ENCODE measurements at regions not wholly inside any gene's neighbourhood (a gene's known extent, or its start where the extent isn't known, plus 50 kb on each side); places are given as distances from the start of the nearest gene placed in this dataset.

- TF ChIP-seq POLR2A (IDR thresholded peaks at IDR 0.05; ENCODE audit: low read depth, low read length) (no peak), POLR2AphosphoS5 (IDR thresholded peaks at IDR 0.05; ENCODE audit: low read depth, low read length) (no peak), TAF1 (IDR thresholded peaks at IDR 0.05; ENCODE audit: borderline replicate concordance, low read depth, low read length) (no peak)
Observed at GRCh38 chr5:174220417-174220816, 174.9 kb downstream of the NSG2 start.

All from GM12892 (cell line).